GM21423 (cell line): ENCODE measurements at regions not wholly inside any gene's neighbourhood (a gene's known extent, or its start where the extent isn't known, plus 50 kb on each side); places are given as distances from the start of the nearest gene placed in this dataset.

Experiments used
- ATAC-seq: cut with Tn5 transposase; IDR thresholded peaks from one replicate; pipeline ENCODE4 v1.9.1; 2021; ENCODE audit warnings: mild to moderate bottlenecking, moderate library complexity; ENCODE audit not compliant: unreplicated experiment

GRCh38 chr4:14582677-14583076 is 419.6 kb upstream of the CPEB2 start:
- ATAC-seq = no peak

- ATAC-seq = no peak
Observed at GRCh38 chr4:14583331-14583730, 418.9 kb upstream of the CPEB2 start.

GRCh38 chr4:14583752-14584151 is 418.5 kb upstream of the CPEB2 start:
- ATAC-seq = no peak

- no peak for ATAC-seq
Observed at GRCh38 chr4:14592950-14593349, 409.3 kb upstream of the CPEB2 start.

GRCh38 chr4:14596028-14596427 is 406.3 kb upstream of the CPEB2 start:
- ATAC-seq = no peak

GRCh38 chr4:14596437-14596836 is 405.8 kb upstream of the CPEB2 start:
- ATAC-seq = no peak

- ATAC-seq = no peak
Observed at GRCh38 chr4:14596904-14597303, 405.4 kb upstream of the CPEB2 start.

GRCh38 chr4:14602206-14602605 is 400.1 kb upstream of the CPEB2 start:
- ATAC-seq = no peak

GRCh38 chr4:14607001-14607400 is 395.3 kb upstream of the CPEB2 start:
- ATAC-seq = no peak

- ATAC-seq = no peak
Observed at GRCh38 chr4:14607578-14607977, 394.7 kb upstream of the CPEB2 start.

- ATAC-seq = no peak
Observed at GRCh38 chr4:14608630-14609029, 393.7 kb upstream of the CPEB2 start.

- no peak for ATAC-seq
Observed at GRCh38 chr4:14614840-14615239, 387.4 kb upstream of the CPEB2 start.

- no peak for ATAC-seq
Observed at GRCh38 chr4:14615671-14616070, 386.6 kb upstream of the CPEB2 start.

GRCh38 chr4:14620567-14621141 is 381.6 kb upstream of the CPEB2 start:
- no peak for ATAC-seq

- ATAC-seq = no peak
Observed at GRCh38 chr4:14621731-14622463, 380.4 kb upstream of the CPEB2 start.

GRCh38 chr4:14627038-14627437 is 375.2 kb upstream of the CPEB2 start:
- no peak for ATAC-seq

- ATAC-seq = no peak
Observed at GRCh38 chr4:14631806-14632440, 370.4 kb upstream of the CPEB2 start.

GRCh38 chr4:14636563-14636962 is 365.7 kb upstream of the CPEB2 start:
- no peak for ATAC-seq

- ATAC-seq = no peak
Observed at GRCh38 chr4:14640476-14640875, 361.8 kb upstream of the CPEB2 start.

GRCh38 chr4:14641871-14642270 is 360.4 kb upstream of the CPEB2 start:
- ATAC-seq = no peak

- no peak for ATAC-seq
Observed at GRCh38 chr4:14644580-14645282, 357.6 kb upstream of the CPEB2 start.

- no peak for ATAC-seq
Observed at GRCh38 chr4:14646831-14647230, 355.4 kb upstream of the CPEB2 start.
